ENCODE measurements at regions not wholly inside any gene's neighbourhood (a gene's known extent, or its start where the extent isn't known, plus 50 kb on each side); places are given as distances from the start of the nearest gene placed in this dataset.
A peak's percentile ranks its signal among the peaks of the same experiment; 100 is the strongest.

- Histone ChIP-seq H3K36me3 (ENCODE audit: control insufficient read depth in 1 of 2, insufficient read depth in 2 of 2, low read length in 2 of 2) (no peaks in the 10 kb centered on the region), H3K27ac (ENCODE audit: low read length) (no peak overlapping the region)
Observed at GRCh38 chr14:65330416-65330815, 82.1 kb upstream of the FUT8 start.

GRCh38 chr14:65331652-65332051 is 80.9 kb upstream of the FUT8 start:
- Histone ChIP-seq H3K36me3 (ENCODE audit: control insufficient read depth in 1 of 2, insufficient read depth in 2 of 2, low read length in 2 of 2) (no peaks in the 10 kb centered on the region), H3K27ac (ENCODE audit: low read length) (no peak overlapping the region), H3K4me1 (ENCODE audit: control insufficient read depth in 1 of 2, insufficient read depth in 2 of 2, low read length in 2 of 2) (peaks cover 22 to 24% of the 10 kb centered on the region in 2 donors), H3K4me3 (ENCODE audit: low read depth in 1 of 2, low read length in 2 of 2) (no peak overlapping the region), H3K27me3 (ENCODE audit: low read depth, low read length) (no peaks in the 10 kb centered on the region), H3K9me3 (ENCODE audit: control insufficient read depth in 1 of 2, low read length in 2 of 2) (no peaks in the 10 kb centered on the region)

More at GRCh38 chr14:65330416-65330815, 82.1 kb upstream of the FUT8 start:
- H3K9me3 ChIP-seq (ENCODE audit: control insufficient read depth in 1 of 2, low read length in 2 of 2), result no peaks in the 10 kb centered on the region
- H3K27me3 ChIP-seq (ENCODE audit: low read depth, low read length), result no peaks in the 10 kb centered on the region
- no peak overlapping the region for H3K4me3 ChIP-seq (ENCODE audit: low read depth in 1 of 2, low read length in 2 of 2)
- H3K4me1 ChIP-seq (ENCODE audit: control insufficient read depth in 1 of 2, insufficient read depth in 2 of 2, low read length in 2 of 2), result peaks cover 20 to 24% of the 10 kb centered on the region in 2 donors

- H3K4me1 ChIP-seq (ENCODE audit: control insufficient read depth in 1 of 2, insufficient read depth in 2 of 2, low read length in 2 of 2), result peaks cover 22 to 24% of the 10 kb centered on the region in 2 donors
Observed at GRCh38 chr14:65332141-65332871, 80.2 kb upstream of the FUT8 start.

GRCh38 chr14:65333943-65334687 is 78.4 kb upstream of the FUT8 start:
- Histone ChIP-seq H3K36me3 (ENCODE audit: control insufficient read depth in 1 of 2, insufficient read depth in 2 of 2, low read length in 2 of 2) (no peaks in the 10 kb centered on the region), H3K27ac (ENCODE audit: low read length) (peak overlapping the region; percentile 90), H3K27me3 (ENCODE audit: low read depth, low read length) (no peaks in the 10 kb centered on the region), H3K9me3 (ENCODE audit: control insufficient read depth in 1 of 2, low read length in 2 of 2) (no peaks in the 10 kb centered on the region), H3K4me3 (ENCODE audit: low read depth in 1 of 2, low read length in 2 of 2) (peak overlapping the region in 1 of 2 donors; percentile 9), H3K4me1 (ENCODE audit: control insufficient read depth in 1 of 2, insufficient read depth in 2 of 2, low read length in 2 of 2) (peaks cover 22 to 24% of the 10 kb centered on the region in 2 donors)

More at GRCh38 chr14:65332141-65332871, 80.2 kb upstream of the FUT8 start:
- Histone ChIP-seq H3K27me3 (ENCODE audit: low read depth, low read length) (no peaks in the 10 kb centered on the region), H3K36me3 (ENCODE audit: control insufficient read depth in 1 of 2, insufficient read depth in 2 of 2, low read length in 2 of 2) (no peaks in the 10 kb centered on the region), H3K9me3 (ENCODE audit: control insufficient read depth in 1 of 2, low read length in 2 of 2) (no peaks in the 10 kb centered on the region), H3K4me3 (ENCODE audit: low read depth in 1 of 2, low read length in 2 of 2) (no peak overlapping the region), H3K27ac (ENCODE audit: low read length) (no peak overlapping the region)

- Histone ChIP-seq H3K27ac (ENCODE audit: low read length) (peak overlapping the region; percentile 90), H3K9me3 (ENCODE audit: control insufficient read depth in 1 of 2, low read length in 2 of 2) (no peaks in the 10 kb centered on the region), H3K4me3 (ENCODE audit: low read depth in 1 of 2, low read length in 2 of 2) (peak overlapping the region in 1 of 2 donors; percentile 9), H3K27me3 (ENCODE audit: low read depth, low read length) (no peaks in the 10 kb centered on the region), H3K4me1 (ENCODE audit: control insufficient read depth in 1 of 2, insufficient read depth in 2 of 2, low read length in 2 of 2) (peaks cover 22 to 24% of the 10 kb centered on the region in 2 donors), H3K36me3 (ENCODE audit: control insufficient read depth in 1 of 2, insufficient read depth in 2 of 2, low read length in 2 of 2) (no peaks in the 10 kb centered on the region)
Observed at GRCh38 chr14:65334765-65335410, 77.6 kb upstream of the FUT8 start.

GRCh38 chr14:65335411-65335947 is 77.1 kb upstream of the FUT8 start:
- H3K9me3 ChIP-seq (ENCODE audit: control insufficient read depth in 1 of 2, low read length in 2 of 2), result no peaks in the 10 kb centered on the region
- H3K36me3 ChIP-seq (ENCODE audit: control insufficient read depth in 1 of 2, insufficient read depth in 2 of 2, low read length in 2 of 2), result no peaks in the 10 kb centered on the region
- peaks cover 18 to 19% of the 10 kb centered on the region in 2 donors for H3K4me1 ChIP-seq (ENCODE audit: control insufficient read depth in 1 of 2, insufficient read depth in 2 of 2, low read length in 2 of 2)
- no peak overlapping the region for H3K4me3 ChIP-seq (ENCODE audit: low read depth in 1 of 2, low read length in 2 of 2)
- no peaks in the 10 kb centered on the region for H3K27me3 ChIP-seq (ENCODE audit: low read depth, low read length)
- peak overlapping the region; percentile 90 for H3K27ac ChIP-seq (ENCODE audit: low read length)

- H3K27me3 ChIP-seq (ENCODE audit: low read depth, low read length), result no peaks in the 10 kb centered on the region
- no peak overlapping the region for H3K4me3 ChIP-seq (ENCODE audit: low read depth in 1 of 2, low read length in 2 of 2)
- H3K36me3 ChIP-seq (ENCODE audit: control insufficient read depth in 1 of 2, insufficient read depth in 2 of 2, low read length in 2 of 2), result no peaks in the 10 kb centered on the region
- H3K27ac ChIP-seq (ENCODE audit: low read length), result peak overlapping the region; percentile 53
- H3K4me1 ChIP-seq (ENCODE audit: control insufficient read depth in 1 of 2, insufficient read depth in 2 of 2, low read length in 2 of 2), result peaks cover 15 to 19% of the 10 kb centered on the region in 2 donors
- no peaks in the 10 kb centered on the region for H3K9me3 ChIP-seq (ENCODE audit: control insufficient read depth in 1 of 2, low read length in 2 of 2)
Observed at GRCh38 chr14:65336191-65336591, 76.3 kb upstream of the FUT8 start.

GRCh38 chr14:65339866-65340265 is 72.7 kb upstream of the FUT8 start:
- Histone ChIP-seq H3K9me3 (ENCODE audit: control insufficient read depth in 1 of 2, low read length in 2 of 2) (no peaks in the 10 kb centered on the region), H3K27ac (ENCODE audit: low read length) (no peak overlapping the region)

GRCh38 chr14:65344011-65344410 is 68.5 kb upstream of the FUT8 start:
- Histone ChIP-seq H3K4me1 (ENCODE audit: control insufficient read depth in 1 of 2, insufficient read depth in 2 of 2, low read length in 2 of 2) (no peaks in the 10 kb centered on the region), H3K9me3 (ENCODE audit: control insufficient read depth in 1 of 2, low read length in 2 of 2) (no peaks in the 10 kb centered on the region), H3K27me3 (ENCODE audit: low read depth, low read length) (no peaks in the 10 kb centered on the region), H3K27ac (ENCODE audit: low read length) (no peak overlapping the region), H3K4me3 (ENCODE audit: low read depth in 1 of 2, low read length in 2 of 2) (no peak overlapping the region), H3K36me3 (ENCODE audit: control insufficient read depth in 1 of 2, insufficient read depth in 2 of 2, low read length in 2 of 2) (no peaks in the 10 kb centered on the region)

More at GRCh38 chr14:65339866-65340265, 72.7 kb upstream of the FUT8 start:
- no peak overlapping the region for H3K4me3 ChIP-seq (ENCODE audit: low read depth in 1 of 2, low read length in 2 of 2)
- H3K4me1 ChIP-seq (ENCODE audit: control insufficient read depth in 1 of 2, insufficient read depth in 2 of 2, low read length in 2 of 2), result peaks cover 5 to 8% of the 10 kb centered on the region in 2 donors
- H3K27me3 ChIP-seq (ENCODE audit: low read depth, low read length), result no peaks in the 10 kb centered on the region
- H3K36me3 ChIP-seq (ENCODE audit: control insufficient read depth in 1 of 2, insufficient read depth in 2 of 2, low read length in 2 of 2), result no peaks in the 10 kb centered on the region

GRCh38 chr14:65345266-65345665 is 67.3 kb upstream of the FUT8 start:
- H3K27me3 ChIP-seq (ENCODE audit: low read depth, low read length), result no peaks in the 10 kb centered on the region
- H3K27ac ChIP-seq (ENCODE audit: low read length), result no peak overlapping the region
- no peaks in the 10 kb centered on the region for H3K4me1 ChIP-seq (ENCODE audit: control insufficient read depth in 1 of 2, insufficient read depth in 2 of 2, low read length in 2 of 2)
- H3K9me3 ChIP-seq (ENCODE audit: control insufficient read depth in 1 of 2, low read length in 2 of 2), result no peaks in the 10 kb centered on the region
- no peaks in the 10 kb centered on the region for H3K36me3 ChIP-seq (ENCODE audit: control insufficient read depth in 1 of 2, insufficient read depth in 2 of 2, low read length in 2 of 2)
- H3K4me3 ChIP-seq (ENCODE audit: low read depth in 1 of 2, low read length in 2 of 2), result no peak overlapping the region

GRCh38 chr14:65346474-65346873 is 66.1 kb upstream of the FUT8 start:
- Histone ChIP-seq H3K4me3 (ENCODE audit: low read depth in 1 of 2, low read length in 2 of 2) (no peak overlapping the region), H3K9me3 (ENCODE audit: control insufficient read depth in 1 of 2, low read length in 2 of 2) (no peaks in the 10 kb centered on the region), H3K36me3 (ENCODE audit: control insufficient read depth in 1 of 2, insufficient read depth in 2 of 2, low read length in 2 of 2) (no peaks in the 10 kb centered on the region), H3K27ac (ENCODE audit: low read length) (peak overlapping the region; percentile 39), H3K4me1 (ENCODE audit: control insufficient read depth in 1 of 2, insufficient read depth in 2 of 2, low read length in 2 of 2) (no peaks in the 10 kb centered on the region), H3K27me3 (ENCODE audit: low read depth, low read length) (no peaks in the 10 kb centered on the region)
